Large intestine (tissue), 3 donors: ENCODE measurements at regions not wholly inside any gene's neighbourhood (a gene's known extent, or its start where the extent isn't known, plus 50 kb on each side); places are given as distances from the start of the nearest gene placed in this dataset.

ENCODE experiments used
- DNase-seq, 2 donors: peaks; one replicate each; pipeline versions ENCODE4 v3.0.0 to v3.0.0-alpha.2; 2013
- H3K27ac ChIP-seq: one replicate; pipeline ENCODE4 v1.5.1; 2013; ENCODE audit warnings: low read length
- H3K27me3 ChIP-seq: 2 replicates; pipeline ENCODE4 v1.6.1; 2013; ENCODE audit warnings: low read length; ENCODE audit not compliant: control insufficient read depth, insufficient read depth
- H3K36me3 ChIP-seq: 2 replicates; pipeline ENCODE4 v1.6.1; 2013; ENCODE audit warnings: low read length; ENCODE audit not compliant: control insufficient read depth, insufficient read depth
- H3K4me1 ChIP-seq: one replicate; pipeline ENCODE4 v1.6.1; 2013; ENCODE audit warnings: low read length; ENCODE audit not compliant: control insufficient read depth, insufficient read depth
- H3K4me3 ChIP-seq: one replicate; pipeline ENCODE4 v1.5.1; 2013; ENCODE audit warnings: low read length
- H3K9me3 ChIP-seq: one replicate; pipeline ENCODE4 v1.6.1; 2013; ENCODE audit warnings: mild to moderate bottlenecking, low read depth, low read length, moderate library complexity; ENCODE audit not compliant: control insufficient read depth
- WGBS: methylation state at CpG from one replicate; pipeline ENCODE4 v1.1.5; 2013; ENCODE audit warnings: low lambda C conversion rate; ENCODE audit not compliant: insufficient coverage; 5-methylcytosine and 5-hydroxymethylcytosine counted together

GRCh38 chr6:133715270-133715669 is 173.6 kb upstream of the TCF21 start:
- Histone ChIP-seq H3K4me3 (no peak overlapping the region), H3K4me1 (no peaks in the 10 kb centered on the region), H3K27me3 (no peaks in the 10 kb centered on the region), H3K9me3 (no peaks in the 10 kb centered on the region), H3K36me3 (no peaks in the 10 kb centered on the region), H3K27ac (no peak overlapping the region)
- WGBS = 100% methylated on average over 1 of the region's 3 CpGs
- DNase-seq = no peak

GRCh38 chr6:133724726-133725125 is 164.2 kb upstream of the TCF21 start:
- no peak for DNase-seq
- no peaks in the 10 kb centered on the region for H3K4me1 ChIP-seq
- H3K9me3 ChIP-seq = peaks cover 4% of the 10 kb centered on the region
- WGBS = 85% methylated on average over 4 of the region's 4 CpGs
- no peak overlapping the region for H3K27ac ChIP-seq
- no peaks in the 10 kb centered on the region for H3K36me3 ChIP-seq
- H3K4me3 ChIP-seq = no peak overlapping the region
- H3K27me3 ChIP-seq = no peaks in the 10 kb centered on the region

GRCh38 chr6:133726188-133726587 is 162.7 kb upstream of the TCF21 start:
- DNase-seq = no peak
- no peaks in the 10 kb centered on the region for H3K27me3 ChIP-seq
- no peak overlapping the region for H3K27ac ChIP-seq
- no peak overlapping the region for H3K4me3 ChIP-seq
- WGBS = 100% methylated on average over 2 of the region's 2 CpGs
- H3K36me3 ChIP-seq = no peaks in the 10 kb centered on the region
- H3K4me1 ChIP-seq = no peaks in the 10 kb centered on the region
- peaks cover 4% of the 10 kb centered on the region for H3K9me3 ChIP-seq

- Histone ChIP-seq H3K36me3 (no peaks in the 10 kb centered on the region), H3K27me3 (no peaks in the 10 kb centered on the region), H3K27ac (no peak overlapping the region), H3K9me3 (peaks cover 4% of the 10 kb centered on the region), H3K4me1 (no peaks in the 10 kb centered on the region), H3K4me3 (no peak overlapping the region)
- WGBS = 62% methylated on average over 1 of the region's 4 CpGs
- DNase-seq = no peak
These were observed 158.0 kb upstream of the TCF21 start for GRCh38 chr6:133730881-133731280.

- H3K9me3 ChIP-seq = no peaks in the 10 kb centered on the region
- H3K27ac ChIP-seq = no peak overlapping the region
- no peak for DNase-seq
- H3K4me1 ChIP-seq = no peaks in the 10 kb centered on the region
- no peaks in the 10 kb centered on the region for H3K27me3 ChIP-seq
- H3K4me3 ChIP-seq = no peak overlapping the region
- WGBS = no CpG with 5 or more reads among the region's 5 CpGs
- no peaks in the 10 kb centered on the region for H3K36me3 ChIP-seq
These were observed 148.7 kb upstream of the TCF21 start for GRCh38 chr6:133740218-133740617.

- no peaks in the 10 kb centered on the region for H3K4me1 ChIP-seq
- no peaks in the 10 kb centered on the region for H3K36me3 ChIP-seq
- 83% methylated on average over 1 of the region's 2 CpGs for WGBS
- H3K9me3 ChIP-seq = no peaks in the 10 kb centered on the region
- H3K27me3 ChIP-seq = no peaks in the 10 kb centered on the region
- H3K4me3 ChIP-seq = no peak overlapping the region
- DNase-seq = no peak
- no peak overlapping the region for H3K27ac ChIP-seq
These were observed 148.1 kb upstream of the TCF21 start for GRCh38 chr6:133740816-133741215.

- Histone ChIP-seq H3K27me3 (no peaks in the 10 kb centered on the region), H3K27ac (no peak overlapping the region), H3K36me3 (no peaks in the 10 kb centered on the region), H3K9me3 (no peaks in the 10 kb centered on the region), H3K4me1 (no peaks in the 10 kb centered on the region), H3K4me3 (no peak overlapping the region)
- 36% methylated on average over 2 of the region's 5 CpGs for WGBS
- no peak for DNase-seq
These were observed 147.5 kb upstream of the TCF21 start for GRCh38 chr6:133741375-133741861.

- DNase-seq = no peak
- WGBS = no CpG with 5 or more reads among the region's 2 CpGs
- H3K4me1 ChIP-seq = no peaks in the 10 kb centered on the region
These were observed 145.3 kb upstream of the TCF21 start for GRCh38 chr6:133743621-133744020.

GRCh38 chr6:133746417-133746770 is 142.5 kb upstream of the TCF21 start:
- Histone ChIP-seq H3K4me1 (no peaks in the 10 kb centered on the region), H3K4me3 (no peak overlapping the region), H3K27ac (no peak overlapping the region), H3K27me3 (no peaks in the 10 kb centered on the region), H3K9me3 (peaks cover 3% of the 10 kb centered on the region), H3K36me3 (no peaks in the 10 kb centered on the region)
- no CpG with 5 or more reads among the region's 3 CpGs for WGBS
- no peak for DNase-seq

More at GRCh38 chr6:133743621-133744020, 145.3 kb upstream of the TCF21 start:
- no peak overlapping the region for H3K4me3 ChIP-seq
- peaks cover 3% of the 10 kb centered on the region for H3K9me3 ChIP-seq
- H3K36me3 ChIP-seq = no peaks in the 10 kb centered on the region
- no peaks in the 10 kb centered on the region for H3K27me3 ChIP-seq
- H3K27ac ChIP-seq = no peak overlapping the region

GRCh38 chr6:133748628-133749027 is 140.3 kb upstream of the TCF21 start:
- Histone ChIP-seq H3K9me3 (peaks cover 3% of the 10 kb centered on the region), H3K36me3 (no peaks in the 10 kb centered on the region), H3K27ac (no peak overlapping the region), H3K4me3 (no peak overlapping the region), H3K27me3 (no peaks in the 10 kb centered on the region), H3K4me1 (no peaks in the 10 kb centered on the region)
- WGBS = no CpG with 5 or more reads among the region's 3 CpGs
- DNase-seq = peak in 1 of 2 donors; percentile 19

GRCh38 chr6:133749427-133749826 is 139.5 kb upstream of the TCF21 start:
- H3K36me3 ChIP-seq = no peaks in the 10 kb centered on the region
- DNase-seq = no peak
- H3K4me1 ChIP-seq = no peaks in the 10 kb centered on the region
- no peak overlapping the region for H3K4me3 ChIP-seq
- peaks cover 3% of the 10 kb centered on the region for H3K9me3 ChIP-seq
- no peaks in the 10 kb centered on the region for H3K27me3 ChIP-seq
- whole genome bisulfite sequencing = no CpG with 5 or more reads among the region's 5 CpGs
- H3K27ac ChIP-seq = no peak overlapping the region
